ENCODE measurements at regions not wholly inside any gene's neighbourhood (a gene's known extent, or its start where the extent isn't known, plus 50 kb on each side); places are given as distances from the start of the nearest gene placed in this dataset.

DNA sequence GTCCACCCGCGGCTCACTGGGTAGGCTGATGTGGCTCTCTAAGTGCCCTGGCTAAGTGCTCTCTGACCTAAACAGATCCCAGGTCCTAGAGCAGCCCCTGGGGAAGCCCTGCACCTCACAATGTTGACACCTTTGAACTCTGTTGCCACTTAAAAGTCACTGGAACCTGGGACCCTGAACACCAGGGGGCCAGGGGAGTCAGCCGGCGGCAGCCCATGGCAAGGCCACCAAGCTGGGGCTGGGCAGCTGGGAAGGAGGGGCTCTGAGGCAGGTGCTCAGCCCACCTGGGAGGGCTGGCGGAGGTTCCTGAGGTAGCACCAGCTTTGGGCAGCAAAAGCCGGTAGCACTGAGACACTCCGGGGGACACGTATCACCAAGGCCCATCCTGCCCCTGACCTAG is 129.0 kb downstream of the CHSY1 start:
- Histone ChIP-seq H2BK12ac (ENCODE audit: insufficient read length, low read depth, low read length) (no peak overlapping the region), H4K8ac (replicated peaks; ENCODE audit: insufficient read length, low read depth, low read length) (no peak overlapping the region), H3K79me2 (ENCODE audit: insufficient read depth, low read length) (no peaks in the 10 kb centered on the region), H3K9ac (ENCODE audit: extremely low read depth, insufficient read length, low read length) (no peak overlapping the region), H3K23me2 (ENCODE audit: insufficient read length, low read depth, low read length, poor library complexity, severe bottlenecking) (no peaks in the 10 kb centered on the region), H3T11ph (ENCODE audit: low read length) (no peak overlapping the region), H2BK5ac (ENCODE audit: insufficient read length, low read length) (no peak overlapping the region), H4K5ac (ENCODE audit: insufficient read length, low read depth, low read length) (no peak overlapping the region), H4K20me1 (ENCODE audit: control insufficient read depth, insufficient read depth, insufficient read length) (no peaks in the 10 kb centered on the region), H2BK15ac (ENCODE audit: low read depth, low read length) (no peak overlapping the region), H3K27me3 (ENCODE audit: insufficient read depth, low read length) (no peaks in the 10 kb centered on the region), H3K4me2 (ENCODE audit: insufficient read depth, insufficient read length, low read length) (no peak overlapping the region), H3K4me1 (ENCODE audit: insufficient read depth, low read length) (no peaks in the 10 kb centered on the region; the same call in 1 of the 2 replicates), H3K56ac (ENCODE audit: insufficient read length, low read depth, low read length) (no peak overlapping the region), H2AFZ (ENCODE audit: low read length) (no peak overlapping the region), H3K27ac (ENCODE audit: insufficient read length, low read depth, low read length) (no peak overlapping the region), H3K14ac (ENCODE audit: insufficient read depth, low read length) (no peak overlapping the region), H2BK20ac (ENCODE audit: low read depth, low read length, poor library complexity, severe bottlenecking) (no peak overlapping the region), H3K9me3 (ENCODE audit: control insufficient read depth, low read depth, low read length) (no peaks in the 10 kb centered on the region), H4K91ac (ENCODE audit: insufficient read length, low read depth, low read length) (no peak overlapping the region), H3K79me1 (ENCODE audit: insufficient read depth, low read depth, low read length, poor library complexity, severe bottlenecking) (no peaks in the 10 kb centered on the region), H3K18ac (ENCODE audit: insufficient read length, low read depth, low read length) (no peak overlapping the region), H2BK120ac (ENCODE audit: low read depth, low read length, poor library complexity, severe bottlenecking) (no peak overlapping the region), H3K23ac (ENCODE audit: insufficient read length, low read depth, low read length) (no peak overlapping the region), H3K4ac (ENCODE audit: low read depth, low read length) (no peak overlapping the region), H2AK5ac (ENCODE audit: insufficient read length, low read length) (no peak overlapping the region)
- H3K9me3 Mint-ChIP-seq = peaks cover 2 to 4% of the 10 kb centered on the region in 2 experiments; a peak in 4 of 5 replicates
- H3K4me1 Mint-ChIP-seq = peaks cover 30 to 45% of the 10 kb centered on the region in 2 experiments
- peaks cover 3% of the 10 kb centered on the region; the same call in 1 of the 2 replicates for H3K27me3 Mint-ChIP-seq (ENCODE audit: low read depth)
- H3K27ac Mint-ChIP-seq = no peak overlapping the region
- WGBS (ENCODE audit: extremely low coverage, insufficient read length, low lambda C conversion rate) = no CpG with 5 or more reads among the region's 8 CpGs
- no peak for DNase-seq
- H3K36me3 Mint-ChIP-seq (ENCODE audit: insufficient read depth in 1 of 3, low read depth in 3 of 3) = peaks cover 3 to 6% (median 5%) of the 10 kb centered on the region in 3 experiments
- TF ChIP-seq CTCF (conservative IDR thresholded peaks at IDR 0.05) = no peak
- H3K4me3 Mint-ChIP-seq = no peak overlapping the region
